K562 (cell line): ENCODE measurements at regions not wholly inside any gene's neighbourhood (a gene's known extent, or its start where the extent isn't known, plus 50 kb on each side); places are given as distances from the start of the nearest gene placed in this dataset.

Experiments used
- ATAC-seq: fragments of 200-7000 bp; cut with Tn5 transposase; 3 replicates; pipeline ENCODE4 v1.9.1; 2020; ENCODE audit warnings: moderate library complexity
- BruUV-seq: library from RNA; stranded (reverse); fragments of 400-500 nt; replicated peaks from 2 replicates; lab custom pipeline; 2021; lab: Mats Ljungman, UMichigan
- CTCF ChIA-PET: fragments of 300-600 bp; formaldehyde crosslinking; extraction: SDS; loops from one replicate; lab custom pipeline; 2021; ENCODE audit warnings: low intra/inter-chr PET ratio; lab: Yijun Ruan, JAX
- POLR2A ChIA-PET: fragments of 300-600, 350-650 bp; sonication (Branson Sonifier 250); formaldehyde crosslinking; extraction: SDS; loops from one replicate; lab custom pipeline; 2021; ENCODE audit warnings: antibody characterized with exemption, inconsistent platforms; lab: Yijun Ruan, JAX
- DNase-seq, 4 experiments: peaks; one replicate each; pipeline versions ENCODE4 v3.0.0 to v3.0.0-alpha.2; 2011 to 2018; ENCODE audit warnings: low spot score in 3 of 4, mixed read lengths in 3 of 4; ENCODE audit errors: extremely low read depth in 1 of 4
- FAIRE-seq: peaks from 2 replicates; lab custom pipeline; 2011; peaks lifted over from hg19 to GRCh38; lab: Jason Lieb, UNC
- H2AFZ ChIP-seq: 2 replicates; pipeline ENCODE4 v1.6.0; 2011; ENCODE audit warnings: low read depth, low read length, control low read depth, inconsistent platforms
- H3K27ac ChIP-seq: fragments of 200-600 bp; 3 replicates; pipeline ENCODE4 v1.8.0; 2011; ENCODE audit warnings: low read depth, mild to moderate bottlenecking, control low read depth, inconsistent platforms, low read length, moderate library complexity, mixed read lengths; ENCODE audit errors: extremely low read depth
- H3K27me3 ChIP-seq, 2 experiments: fragments of 300-600 bp in 1 of 2; 2 replicates in 1 of 2; 3 replicates in 1 of 2; pipeline versions ENCODE4 v1.6.0 to v1.8.0; 2011; ENCODE audit warnings: inconsistent platforms in 2 of 2, low read length in 2 of 2, mild to moderate bottlenecking in 1 of 2, mixed read lengths in 1 of 2, moderate library complexity in 1 of 2; ENCODE audit not compliant: control insufficient read depth in 2 of 2, insufficient read depth in 2 of 2
- H3K36me3 ChIP-seq: fragments of 300-600 bp; 3 replicates; pipeline ENCODE4 v1.8.0; 2011; ENCODE audit warnings: mild to moderate bottlenecking, low read length, inconsistent platforms; ENCODE audit not compliant: control insufficient read depth, insufficient read depth
- H3K4me1 ChIP-seq, 2 experiments: fragments of 200-600 bp in 1 of 2; replicated peaks in 1 of 2; 2 replicates in 1 of 2; 3 replicates in 1 of 2; pipeline versions ENCODE4 v1.5.1 to v1.8.0; 2011; ENCODE audit warnings: inconsistent platforms in 2 of 2, low read length in 2 of 2, mild to moderate bottlenecking in 1 of 2, mixed read lengths in 1 of 2, moderate library complexity in 1 of 2; ENCODE audit not compliant: control insufficient read depth in 2 of 2, insufficient read depth in 2 of 2
- H3K4me2 ChIP-seq: 2 replicates; pipeline ENCODE4 v1.6.1; 2011; ENCODE audit warnings: low read length, control low read depth, inconsistent platforms, mixed read lengths; ENCODE audit not compliant: insufficient read depth
- H3K4me3 ChIP-seq: fragments of 200-600 bp; sonication (generic), shearing (Covaris generic); 2 replicates; pipeline ENCODE4 v1.5.1; 2016; ENCODE audit warnings: control low read depth, inconsistent platforms
- H3K79me2 ChIP-seq: fragments of 200-600 bp; 3 replicates; pipeline ENCODE4 v1.8.0; 2011; ENCODE audit warnings: low read length, inconsistent platforms; ENCODE audit not compliant: control insufficient read depth, insufficient read depth
- H3K9ac ChIP-seq, 2 experiments: 2 replicates each; pipeline versions ENCODE4 v1.6.0 to v1.6.1; 2011; ENCODE audit warnings: low read depth in 2 of 2, low read length in 2 of 2, control low read depth in 1 of 2, inconsistent platforms in 1 of 2, mild to moderate bottlenecking in 1 of 2, mixed read lengths in 1 of 2; ENCODE audit not compliant: insufficient read depth in 1 of 2
- H3K9me1 ChIP-seq: one replicate; pipeline ENCODE4 v1.6.0; 2011; ENCODE audit warnings: inconsistent platforms, mild to moderate bottlenecking, low read length, moderate library complexity; ENCODE audit not compliant: control insufficient read depth, insufficient read depth
- H3K9me3 ChIP-seq: replicated peaks from 2 replicates; pipeline ENCODE4 v1.5.1; 2011; ENCODE audit warnings: low read depth, low read length, inconsistent platforms; ENCODE audit not compliant: control insufficient read depth, insufficient read depth
- H4K20me1 ChIP-seq: replicated peaks from 2 replicates; pipeline ENCODE4 v1.6.1; 2011; ENCODE audit warnings: low read length, inconsistent platforms, mixed read lengths; ENCODE audit not compliant: control insufficient read depth, insufficient read depth
- RBBP5 ChIP-seq: fragments of 200-600 bp; sonication (generic); IDR thresholded peaks from 2 replicates; pipeline ENCODE4 v1.6.1; 2012; ENCODE audit warnings: borderline replicate concordance, mild to moderate bottlenecking, low read length, control low read depth, inconsistent platforms; ENCODE audit not compliant: insufficient read depth, poor library complexity, severe bottlenecking
- WGBS: fragments of 100-300 bp; shearing (Covaris generic); methylation state at CpG from one replicate; pipeline ENCODE4 v1.1.6; 2016; ENCODE audit warnings: low coverage, mixed read lengths; ENCODE audit not compliant: insufficient coverage; ENCODE audit errors: missing lambda C conversion rate; 5-methylcytosine and 5-hydroxymethylcytosine counted together
- in situ Hi-C: fragments of 300-500 bp; cut with MboI; formaldehyde crosslinking; loops from 4 replicates; pipeline ENCODE4 v1.15.0; 2018; ENCODE audit warnings: inconsistent platforms, mixed read lengths
- intact Hi-C: fragments of 100-400 bp; cut with micrococcal nuclease; formaldehyde crosslinking; loops from 2 replicates; pipeline ENCODE4 v1.14.2; 2022
- TF ChIP-seq, protein P1 (sequence below): sonication (generic); IDR thresholded peaks from 2 replicates; pipeline ENCODE4 v1.6.1; 2016
- TF ChIP-seq, protein P2 (sequence below), 2 experiments: fragments of 450-650 bp in 1 of 2; sonication (generic) in 1 of 2; formaldehyde crosslinking in 1 of 2; IDR thresholded peaks; 2 replicates each; pipeline versions ENCODE4 v1.7.1 to v1.9.0; 2016 to 2022; ENCODE audit warnings: inconsistent platforms in 1 of 2, mild to moderate bottlenecking in 1 of 2, missing genetic modification reagents in 1 of 2

DNA sequence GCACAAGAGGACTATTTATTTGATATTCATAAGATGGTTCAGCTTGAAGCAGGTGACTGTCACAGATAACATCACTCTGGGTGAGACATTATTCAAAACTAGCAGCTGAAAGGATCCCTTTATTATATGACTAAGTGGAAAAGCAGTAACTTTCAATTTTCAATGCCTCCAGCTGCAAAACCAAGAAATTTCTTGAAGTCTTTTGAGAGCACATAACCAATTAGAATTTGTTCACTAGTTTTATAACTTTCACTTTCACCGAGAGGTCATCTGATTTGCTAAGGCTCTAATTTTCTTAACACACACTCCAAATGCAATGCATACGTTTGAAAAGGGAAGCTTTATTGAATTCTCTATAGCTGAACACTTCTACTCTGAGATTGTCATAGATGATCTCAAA lies 88.6 kb upstream of the KLF14 start:
- POLR2A ChIA-PET, result interaction anchor here (0.7 kb wide), 1 partner anchor 868 kb away, joined by 3 read pairs; no protein-coding TSS in a partner anchor
- Histone ChIP-seq H3K9me1 (no peaks in the 10 kb centered on the region), H3K27me3 (peaks cover 2 to 17% of the 10 kb centered on the region in 2 experiments; a peak in 2 of 5 replicates), H3K4me3 (no peak overlapping the region), H4K20me1 (no peaks in the 10 kb centered on the region), H3K4me1 (no peaks in the 10 kb centered on the region), H3K27ac (no peak overlapping the region), H3K4me2 (no peak overlapping the region), H3K79me2 (no peaks in the 10 kb centered on the region), H3K9me3 (peaks cover 3% of the 10 kb centered on the region; the same call in 1 of the 2 replicates), H3K9ac (no peak overlapping the region), H3K36me3 (no peaks in the 10 kb centered on the region), H2AFZ (no peak overlapping the region)
- CTCF ChIA-PET, result no interaction called here
- FAIRE-seq, result peak; percentile 77
- 0% methylated on average over 2 of the region's 2 CpGs for WGBS
- BruUV-seq, result no TSS peak
- DNase-seq, result no peak
- TF ChIP-seq RBBP5, result no peak
- TF ChIP-seq, protein P1, sequence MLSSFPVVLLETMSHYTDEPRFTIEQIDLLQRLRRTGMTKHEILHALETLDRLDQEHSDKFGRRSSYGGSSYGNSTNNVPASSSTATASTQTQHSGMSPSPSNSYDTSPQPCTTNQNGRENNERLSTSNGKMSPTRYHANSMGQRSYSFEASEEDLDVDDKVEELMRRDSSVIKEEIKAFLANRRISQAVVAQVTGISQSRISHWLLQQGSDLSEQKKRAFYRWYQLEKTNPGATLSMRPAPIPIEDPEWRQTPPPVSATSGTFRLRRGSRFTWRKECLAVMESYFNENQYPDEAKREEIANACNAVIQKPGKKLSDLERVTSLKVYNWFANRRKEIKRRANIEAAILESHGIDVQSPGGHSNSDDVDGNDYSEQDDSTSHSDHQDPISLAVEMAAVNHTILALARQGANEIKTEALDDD, result no peak
- TF ChIP-seq, protein P2, sequence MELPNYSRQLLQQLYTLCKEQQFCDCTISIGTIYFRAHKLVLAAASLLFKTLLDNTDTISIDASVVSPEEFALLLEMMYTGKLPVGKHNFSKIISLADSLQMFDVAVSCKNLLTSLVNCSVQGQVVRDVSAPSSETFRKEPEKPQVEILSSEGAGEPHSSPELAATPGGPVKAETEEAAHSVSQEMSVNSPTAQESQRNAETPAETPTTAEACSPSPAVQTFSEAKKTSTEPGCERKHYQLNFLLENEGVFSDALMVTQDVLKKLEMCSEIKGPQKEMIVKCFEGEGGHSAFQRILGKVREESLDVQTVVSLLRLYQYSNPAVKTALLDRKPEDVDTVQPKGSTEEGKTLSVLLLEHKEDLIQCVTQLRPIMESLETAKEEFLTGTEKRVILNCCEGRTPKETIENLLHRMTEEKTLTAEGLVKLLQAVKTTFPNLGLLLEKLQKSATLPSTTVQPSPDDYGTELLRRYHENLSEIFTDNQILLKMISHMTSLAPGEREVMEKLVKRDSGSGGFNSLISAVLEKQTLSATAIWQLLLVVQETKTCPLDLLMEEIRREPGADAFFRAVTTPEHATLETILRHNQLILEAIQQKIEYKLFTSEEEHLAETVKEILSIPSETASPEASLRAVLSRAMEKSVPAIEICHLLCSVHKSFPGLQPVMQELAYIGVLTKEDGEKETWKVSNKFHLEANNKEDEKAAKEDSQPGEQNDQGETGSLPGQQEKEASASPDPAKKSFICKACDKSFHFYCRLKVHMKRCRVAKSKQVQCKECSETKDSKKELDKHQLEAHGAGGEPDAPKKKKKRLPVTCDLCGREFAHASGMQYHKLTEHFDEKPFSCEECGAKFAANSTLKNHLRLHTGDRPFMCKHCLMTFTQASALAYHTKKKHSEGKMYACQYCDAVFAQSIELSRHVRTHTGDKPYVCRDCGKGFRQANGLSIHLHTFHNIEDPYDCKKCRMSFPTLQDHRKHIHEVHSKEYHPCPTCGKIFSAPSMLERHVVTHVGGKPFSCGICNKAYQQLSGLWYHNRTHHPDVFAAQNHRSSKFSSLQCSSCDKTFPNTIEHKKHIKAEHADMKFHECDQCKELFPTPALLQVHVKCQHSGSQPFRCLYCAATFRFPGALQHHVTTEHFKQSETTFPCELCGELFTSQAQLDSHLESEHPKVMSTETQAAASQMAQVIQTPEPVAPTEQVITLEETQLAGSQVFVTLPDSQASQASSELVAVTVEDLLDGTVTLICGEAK (IDR thresholded peaks at IDR 0.05), result peak; percentile 55; the same call in 1 of the 2 replicates
- TF ChIP-seq, protein P2 (CRISPR knock-in tag; IDR thresholded peaks at IDR 0.05), result no peak
- ATAC-seq, result no peak
- intact Hi-C loops (no loop called here), in situ Hi-C loops (no loop called here)
